ENCODE measurements at regions not wholly inside any gene's neighbourhood (a gene's known extent, or its start where the extent isn't known, plus 50 kb on each side); places are given as distances from the start of the nearest gene placed in this dataset.

DNA sequence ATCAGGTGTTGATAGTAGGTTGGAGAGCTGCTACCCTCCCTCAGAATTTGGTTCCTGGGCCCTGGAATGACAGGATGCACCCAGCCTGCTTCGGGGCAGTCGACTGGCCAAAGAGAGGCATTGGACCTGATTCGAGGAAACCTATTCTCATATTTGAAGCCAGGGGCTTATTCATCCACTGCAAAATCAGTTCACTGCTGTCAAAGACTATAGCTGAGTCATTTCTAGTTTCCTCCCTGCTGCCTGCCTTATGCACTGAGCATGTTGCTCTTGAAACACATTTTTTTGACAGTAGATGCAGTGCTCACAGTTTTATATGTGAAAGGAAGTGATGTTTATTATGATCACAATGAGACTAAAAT, 565.4 kb downstream of the ETS1 start:
- DNase-seq (ENCODE audit: low spot score) (no peak), ATAC-seq (no peak)
- CTCF ChIA-PET, result no interaction called here

DNA sequence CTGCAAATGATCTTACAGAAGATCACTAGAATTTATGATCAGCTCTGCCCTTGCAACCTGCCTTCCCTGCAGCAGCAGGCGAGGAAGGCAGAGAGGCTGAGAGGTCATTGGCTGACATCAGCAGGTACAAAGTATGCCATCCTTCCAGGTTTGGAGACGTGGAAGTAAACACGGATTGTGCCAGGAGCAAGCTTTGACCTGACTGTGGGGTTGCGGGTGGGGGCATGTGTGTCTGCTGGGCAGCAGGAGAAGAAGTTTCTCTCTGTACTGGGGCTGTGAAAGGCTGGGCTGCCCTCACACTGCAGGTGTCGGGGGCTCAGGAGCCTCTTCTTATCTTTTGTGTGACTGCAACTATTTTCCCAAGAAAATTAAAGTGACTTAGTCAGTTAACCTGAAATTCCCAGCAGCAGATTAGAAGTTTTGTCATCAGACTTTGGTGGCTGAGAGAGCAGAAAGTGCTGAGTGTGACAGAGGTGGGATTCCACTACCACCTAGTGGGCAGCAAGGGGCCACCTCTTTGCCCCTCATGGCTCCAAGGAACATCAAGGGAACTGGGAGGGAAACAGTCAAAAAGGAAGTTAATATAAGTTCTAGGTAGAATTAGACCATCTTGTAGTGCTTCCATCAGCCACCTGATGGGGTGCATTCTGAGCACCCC, 565.9 kb downstream of the ETS1 start:
- no peaks in the 10 kb centered on the region for H3K36me3 Mint-ChIP-seq
- H3K27ac Mint-ChIP-seq, result no peak overlapping the region
- H3K27me3 Mint-ChIP-seq (ENCODE audit: low read depth), result no peaks in the 10 kb centered on the region
- no peak overlapping the region for H3K4me3 Mint-ChIP-seq
- TF ChIP-seq PREB (CRISPR knock-in tag; IDR thresholded peaks at IDR 0.05; ENCODE audit: borderline replicate concordance) (no peak), PRRX2 (CRISPR knock-in tag; IDR thresholded peaks at IDR 0.05) (no peak)
- TF ChIP-seq, protein P1, sequence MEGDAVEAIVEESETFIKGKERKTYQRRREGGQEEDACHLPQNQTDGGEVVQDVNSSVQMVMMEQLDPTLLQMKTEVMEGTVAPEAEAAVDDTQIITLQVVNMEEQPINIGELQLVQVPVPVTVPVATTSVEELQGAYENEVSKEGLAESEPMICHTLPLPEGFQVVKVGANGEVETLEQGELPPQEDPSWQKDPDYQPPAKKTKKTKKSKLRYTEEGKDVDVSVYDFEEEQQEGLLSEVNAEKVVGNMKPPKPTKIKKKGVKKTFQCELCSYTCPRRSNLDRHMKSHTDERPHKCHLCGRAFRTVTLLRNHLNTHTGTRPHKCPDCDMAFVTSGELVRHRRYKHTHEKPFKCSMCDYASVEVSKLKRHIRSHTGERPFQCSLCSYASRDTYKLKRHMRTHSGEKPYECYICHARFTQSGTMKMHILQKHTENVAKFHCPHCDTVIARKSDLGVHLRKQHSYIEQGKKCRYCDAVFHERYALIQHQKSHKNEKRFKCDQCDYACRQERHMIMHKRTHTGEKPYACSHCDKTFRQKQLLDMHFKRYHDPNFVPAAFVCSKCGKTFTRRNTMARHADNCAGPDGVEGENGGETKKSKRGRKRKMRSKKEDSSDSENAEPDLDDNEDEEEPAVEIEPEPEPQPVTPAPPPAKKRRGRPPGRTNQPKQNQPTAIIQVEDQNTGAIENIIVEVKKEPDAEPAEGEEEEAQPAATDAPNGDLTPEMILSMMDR (IDR thresholded peaks at IDR 0.05), result 0 out of 2 replicates have a peak, but pooled peaks have one; percentile 35
- TF ChIP-seq, protein P2, sequence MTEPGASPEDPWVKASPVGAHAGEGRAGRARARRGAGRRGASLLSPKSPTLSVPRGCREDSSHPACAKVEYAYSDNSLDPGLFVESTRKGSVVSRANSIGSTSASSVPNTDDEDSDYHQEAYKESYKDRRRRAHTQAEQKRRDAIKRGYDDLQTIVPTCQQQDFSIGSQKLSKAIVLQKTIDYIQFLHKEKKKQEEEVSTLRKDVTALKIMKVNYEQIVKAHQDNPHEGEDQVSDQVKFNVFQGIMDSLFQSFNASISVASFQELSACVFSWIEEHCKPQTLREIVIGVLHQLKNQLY (CRISPR knock-in tag; IDR thresholded peaks at IDR 0.05), result no peak
- no peaks in the 10 kb centered on the region for H3K4me1 Mint-ChIP-seq
- ATAC-seq (peak; percentile 93), DNase-seq (ENCODE audit: low spot score) (peak; percentile 40)
- POLR2A ChIA-PET, result no interaction called here
- H3K9me3 Mint-ChIP-seq, result no peaks in the 10 kb centered on the region
- CTCF ChIA-PET, result interaction anchor here (0.6 to 0.8 kb wide), 2 partner anchors 232 to 551 kb away, joined by 4 to 5 read pairs; no protein-coding TSS in a partner anchor

More for the DNA sequence above, 565.4 kb downstream of the ETS1 start:
- no peaks in the 10 kb centered on the region for H3K4me1 Mint-ChIP-seq
- no peaks in the 10 kb centered on the region for H3K9me3 Mint-ChIP-seq
- no peaks in the 10 kb centered on the region for H3K36me3 Mint-ChIP-seq
- POLR2A ChIA-PET, result no interaction called here
- TF ChIP-seq RELA (CRISPR knock-in tag; IDR thresholded peaks at IDR 0.05; ENCODE audit: borderline replicate concordance), result no peak
- TF ChIP-seq JAZF1 (CRISPR knock-in tag; IDR thresholded peaks at IDR 0.05), result no peak
- no peak for TF ChIP-seq TP53 (CRISPR knock-in tag; IDR thresholded peaks at IDR 0.05)
- no peak for TF ChIP-seq KAT7 (CRISPR knock-in tag; IDR thresholded peaks at IDR 0.05; ENCODE audit: borderline replicate concordance)
- no peak for TF ChIP-seq ERG (CRISPR knock-in tag; IDR thresholded peaks at IDR 0.05)
- H3K4me3 Mint-ChIP-seq, result no peak overlapping the region
- H3K27ac Mint-ChIP-seq, result no peak overlapping the region
- no peaks in the 10 kb centered on the region for H3K27me3 Mint-ChIP-seq (ENCODE audit: low read depth)

DNA sequence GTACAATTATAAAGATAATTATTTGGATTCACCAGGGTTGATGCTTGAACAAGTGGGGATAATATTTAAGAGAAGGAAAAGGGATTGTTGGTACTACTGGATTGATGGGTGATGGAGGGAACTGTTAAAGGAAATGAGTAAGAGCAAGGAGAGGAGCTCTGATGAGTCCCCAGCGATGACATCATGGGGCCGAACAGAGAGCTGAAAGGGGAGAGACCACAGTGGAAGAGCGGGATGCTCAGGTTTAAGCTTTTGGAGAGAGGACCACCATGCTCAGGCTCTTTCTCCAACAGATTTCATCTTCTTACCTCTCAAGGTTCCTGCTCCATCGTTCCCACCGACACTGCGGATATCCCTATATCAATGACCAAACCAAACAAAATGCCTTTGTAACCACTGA, 568.7 kb downstream of the ETS1 start:
- Mint-ChIP-seq H3K27me3 (ENCODE audit: low read depth) (no peaks in the 10 kb centered on the region), H3K9me3 (no peaks in the 10 kb centered on the region), H3K4me1 (no peaks in the 10 kb centered on the region), H3K36me3 (no peaks in the 10 kb centered on the region), H3K4me3 (no peak overlapping the region), H3K27ac (no peak overlapping the region)
- DNase-seq (ENCODE audit: low spot score), result no peak
- ChIA-PET CTCF (interaction anchor here (2.3 kb wide), 1 partner anchor 175 kb away, joined by 9 read pairs; no protein-coding TSS in a partner anchor), POLR2A (no interaction called here)
- no peak for TF ChIP-seq GTF2I (CRISPR knock-in tag; conservative IDR thresholded peaks at IDR 0.05)
- TF ChIP-seq PRRX2 (CRISPR knock-in tag; IDR thresholded peaks at IDR 0.05), result no peak
- TF ChIP-seq, protein P3, sequence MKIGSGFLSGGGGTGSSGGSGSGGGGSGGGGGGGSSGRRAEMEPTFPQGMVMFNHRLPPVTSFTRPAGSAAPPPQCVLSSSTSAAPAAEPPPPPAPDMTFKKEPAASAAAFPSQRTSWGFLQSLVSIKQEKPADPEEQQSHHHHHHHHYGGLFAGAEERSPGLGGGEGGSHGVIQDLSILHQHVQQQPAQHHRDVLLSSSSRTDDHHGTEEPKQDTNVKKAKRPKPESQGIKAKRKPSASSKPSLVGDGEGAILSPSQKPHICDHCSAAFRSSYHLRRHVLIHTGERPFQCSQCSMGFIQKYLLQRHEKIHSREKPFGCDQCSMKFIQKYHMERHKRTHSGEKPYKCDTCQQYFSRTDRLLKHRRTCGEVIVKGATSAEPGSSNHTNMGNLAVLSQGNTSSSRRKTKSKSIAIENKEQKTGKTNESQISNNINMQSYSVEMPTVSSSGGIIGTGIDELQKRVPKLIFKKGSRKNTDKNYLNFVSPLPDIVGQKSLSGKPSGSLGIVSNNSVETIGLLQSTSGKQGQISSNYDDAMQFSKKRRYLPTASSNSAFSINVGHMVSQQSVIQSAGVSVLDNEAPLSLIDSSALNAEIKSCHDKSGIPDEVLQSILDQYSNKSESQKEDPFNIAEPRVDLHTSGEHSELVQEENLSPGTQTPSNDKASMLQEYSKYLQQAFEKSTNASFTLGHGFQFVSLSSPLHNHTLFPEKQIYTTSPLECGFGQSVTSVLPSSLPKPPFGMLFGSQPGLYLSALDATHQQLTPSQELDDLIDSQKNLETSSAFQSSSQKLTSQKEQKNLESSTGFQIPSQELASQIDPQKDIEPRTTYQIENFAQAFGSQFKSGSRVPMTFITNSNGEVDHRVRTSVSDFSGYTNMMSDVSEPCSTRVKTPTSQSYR (CRISPR knock-in tag; IDR thresholded peaks at IDR 0.05), result no peak
- TF ChIP-seq CDX4 (CRISPR knock-in tag; IDR thresholded peaks at IDR 0.05; ENCODE audit: borderline replicate concordance), result no peak
- ATAC-seq, result no peak

Data from WTC11 (cell line).